ENCODE measurements at regions not wholly inside any gene's neighbourhood (a gene's known extent, or its start where the extent isn't known, plus 50 kb on each side); places are given as distances from the start of the nearest gene placed in this dataset.

DNA sequence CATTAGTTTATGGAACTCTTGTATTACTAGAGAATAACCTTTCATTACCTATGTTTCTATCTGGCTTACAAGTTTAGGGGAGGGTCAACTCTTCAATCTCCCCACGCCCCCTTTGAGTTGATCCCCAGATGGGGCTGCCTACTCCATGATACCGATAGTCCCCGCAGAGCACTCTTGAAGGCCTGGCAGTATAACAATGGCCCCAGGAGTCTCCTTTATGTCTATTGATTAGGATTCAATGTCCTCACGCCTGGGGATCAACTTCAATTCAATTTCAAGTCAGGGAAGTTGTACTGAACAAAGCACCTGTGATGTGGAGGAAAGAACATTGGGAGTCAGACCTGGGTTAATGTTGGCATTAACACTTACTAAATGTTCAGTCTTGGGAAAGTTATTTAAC, 520.2 kb downstream of the METTL15 start:
- POLR2A ChIA-PET, result no interaction called here
- H3K27me3 ChIP-seq (ENCODE audit: insufficient read depth), result no peaks in the 10 kb centered on the region
- H3K4me2 ChIP-seq, result no peak overlapping the region
- no peak for TF ChIP-seq NRF1 (IDR thresholded peaks at IDR 0.05; ENCODE audit: low read depth, low read length)
- no peak for TF ChIP-seq RCOR1 (IDR thresholded peaks at IDR 0.05; ENCODE audit: low read length)
- no peak for TF ChIP-seq GABPA (IDR thresholded peaks at IDR 0.05; ENCODE audit: low read depth)
- no peak for TF ChIP-seq FOXJ3 (CRISPR knock-in tag; IDR thresholded peaks at IDR 0.05)
- no peak for TF ChIP-seq MEF2A (IDR thresholded peaks at IDR 0.05; ENCODE audit: borderline replicate concordance, low read depth)
- no peak for TF ChIP-seq TAF1 (IDR thresholded peaks at IDR 0.05; ENCODE audit: borderline replicate concordance, low read depth, low read length)
- TF ChIP-seq, protein P1, sequence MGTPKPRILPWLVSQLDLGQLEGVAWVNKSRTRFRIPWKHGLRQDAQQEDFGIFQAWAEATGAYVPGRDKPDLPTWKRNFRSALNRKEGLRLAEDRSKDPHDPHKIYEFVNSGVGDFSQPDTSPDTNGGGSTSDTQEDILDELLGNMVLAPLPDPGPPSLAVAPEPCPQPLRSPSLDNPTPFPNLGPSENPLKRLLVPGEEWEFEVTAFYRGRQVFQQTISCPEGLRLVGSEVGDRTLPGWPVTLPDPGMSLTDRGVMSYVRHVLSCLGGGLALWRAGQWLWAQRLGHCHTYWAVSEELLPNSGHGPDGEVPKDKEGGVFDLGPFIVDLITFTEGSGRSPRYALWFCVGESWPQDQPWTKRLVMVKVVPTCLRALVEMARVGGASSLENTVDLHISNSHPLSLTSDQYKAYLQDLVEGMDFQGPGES (IDR thresholded peaks at IDR 0.05; ENCODE audit: low read depth, low read length), result no peak
- TF ChIP-seq, protein P2, sequence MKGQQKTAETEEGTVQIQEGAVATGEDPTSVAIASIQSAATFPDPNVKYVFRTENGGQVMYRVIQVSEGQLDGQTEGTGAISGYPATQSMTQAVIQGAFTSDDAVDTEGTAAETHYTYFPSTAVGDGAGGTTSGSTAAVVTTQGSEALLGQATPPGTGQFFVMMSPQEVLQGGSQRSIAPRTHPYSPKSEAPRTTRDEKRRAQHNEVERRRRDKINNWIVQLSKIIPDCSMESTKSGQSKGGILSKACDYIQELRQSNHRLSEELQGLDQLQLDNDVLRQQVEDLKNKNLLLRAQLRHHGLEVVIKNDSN (IDR thresholded peaks at IDR 0.05; ENCODE audit: borderline replicate concordance, low read depth), result no peak
- no peak for TF ChIP-seq CHD2 (IDR thresholded peaks at IDR 0.05; ENCODE audit: low read length, partially characterized antibody)
- no peak for TF ChIP-seq SIN3A (IDR thresholded peaks at IDR 0.05; ENCODE audit: borderline replicate concordance, low read depth, low read length)
- TF ChIP-seq, protein P3, sequence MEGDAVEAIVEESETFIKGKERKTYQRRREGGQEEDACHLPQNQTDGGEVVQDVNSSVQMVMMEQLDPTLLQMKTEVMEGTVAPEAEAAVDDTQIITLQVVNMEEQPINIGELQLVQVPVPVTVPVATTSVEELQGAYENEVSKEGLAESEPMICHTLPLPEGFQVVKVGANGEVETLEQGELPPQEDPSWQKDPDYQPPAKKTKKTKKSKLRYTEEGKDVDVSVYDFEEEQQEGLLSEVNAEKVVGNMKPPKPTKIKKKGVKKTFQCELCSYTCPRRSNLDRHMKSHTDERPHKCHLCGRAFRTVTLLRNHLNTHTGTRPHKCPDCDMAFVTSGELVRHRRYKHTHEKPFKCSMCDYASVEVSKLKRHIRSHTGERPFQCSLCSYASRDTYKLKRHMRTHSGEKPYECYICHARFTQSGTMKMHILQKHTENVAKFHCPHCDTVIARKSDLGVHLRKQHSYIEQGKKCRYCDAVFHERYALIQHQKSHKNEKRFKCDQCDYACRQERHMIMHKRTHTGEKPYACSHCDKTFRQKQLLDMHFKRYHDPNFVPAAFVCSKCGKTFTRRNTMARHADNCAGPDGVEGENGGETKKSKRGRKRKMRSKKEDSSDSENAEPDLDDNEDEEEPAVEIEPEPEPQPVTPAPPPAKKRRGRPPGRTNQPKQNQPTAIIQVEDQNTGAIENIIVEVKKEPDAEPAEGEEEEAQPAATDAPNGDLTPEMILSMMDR (IDR thresholded peaks at IDR 0.05), result no peak
- TF ChIP-seq MXI1 (IDR thresholded peaks at IDR 0.05; ENCODE audit: low read depth, low read length), result no peak
- no peak for TF ChIP-seq EZH2phosphoT487 (IDR thresholded peaks at IDR 0.05; ENCODE audit: borderline replicate concordance, low read depth)
- no peak for TF ChIP-seq RAD21 (IDR thresholded peaks at IDR 0.05; ENCODE audit: low read length)
- no peak overlapping the region for H3K4me3 ChIP-seq (ENCODE audit: low read depth in 2 of 2, low read length in 1 of 2)
- H3K9me3 ChIP-seq, result no peaks in the 10 kb centered on the region
- no peaks in the 10 kb centered on the region for H3K36me3 ChIP-seq (replicated peaks in 1 of 2; ENCODE audit: control insufficient read depth in 1 of 2, insufficient read depth in 2 of 2, low read length in 1 of 2)
- no peak for DNase-seq
- no peaks in the 10 kb centered on the region for H3K9me2 ChIP-seq
- H4K20me1 ChIP-seq (ENCODE audit: insufficient read depth), result no peaks in the 10 kb centered on the region
- H2AFZ ChIP-seq (ENCODE audit: low read depth), result no peak overlapping the region
- CTCF ChIA-PET, result interaction anchor here (1.2 kb wide), 1 partner anchor 32 kb away, joined by 3 read pairs; no protein-coding TSS in a partner anchor
- H3K79me2 ChIP-seq (ENCODE audit: insufficient read depth), result no peaks in the 10 kb centered on the region
- no peaks in the 10 kb centered on the region for H3F3A ChIP-seq (replicated peaks; ENCODE audit: insufficient read depth)
- WGBS (ENCODE audit: low lambda C conversion rate), result 65% methylated on average over 4 of the region's 4 CpGs
- H3K4me1 ChIP-seq (ENCODE audit: control insufficient read depth in 1 of 2, insufficient read depth in 2 of 2, low read depth in 1 of 2, low read length in 1 of 2), result no peaks in the 10 kb centered on the region
- H3K27ac ChIP-seq (ENCODE audit: low read depth in 2 of 2, low read length in 1 of 2), result no peak overlapping the region
- H3K9ac ChIP-seq, result no peak overlapping the region

DNA sequence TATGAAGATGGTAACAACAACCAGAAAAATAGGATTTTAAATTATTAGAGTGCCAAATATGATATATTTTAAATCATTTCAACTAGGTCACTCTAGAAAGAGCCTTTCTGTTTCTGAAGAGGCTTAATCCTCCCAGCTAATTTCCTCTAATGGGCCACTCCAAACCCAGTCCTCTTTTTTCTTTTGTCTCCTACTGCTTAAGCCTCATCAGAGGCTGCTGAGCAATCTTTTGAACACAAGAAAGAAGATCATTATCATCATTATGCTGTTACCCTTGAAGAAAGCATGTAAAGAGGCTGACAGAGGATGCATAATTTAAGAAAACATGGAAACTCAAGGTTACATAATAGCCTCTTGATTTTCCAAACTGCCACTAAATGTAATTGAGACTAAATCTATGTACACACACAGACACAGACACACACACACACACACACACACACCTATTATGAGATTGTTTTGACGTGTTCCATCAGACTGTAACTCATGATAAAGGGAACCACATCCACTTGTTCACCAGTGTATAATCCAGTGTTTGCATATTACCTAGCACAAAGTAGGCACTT, 519.6 kb downstream of the METTL15 start:
- H3K9me2 ChIP-seq, result no peaks in the 10 kb centered on the region
- no peaks in the 10 kb centered on the region for H3K27me3 ChIP-seq (ENCODE audit: insufficient read depth)
- no peak overlapping the region for H3K4me2 ChIP-seq
- no peak overlapping the region for H2AFZ ChIP-seq (ENCODE audit: low read depth)
- H3K9ac ChIP-seq, result no peak overlapping the region
- no peaks in the 10 kb centered on the region for H3K79me2 ChIP-seq (ENCODE audit: insufficient read depth)
- no peak for DNase-seq
- POLR2A ChIA-PET, result no interaction called here
- H3K9me3 ChIP-seq, result no peaks in the 10 kb centered on the region
- H3F3A ChIP-seq (replicated peaks; ENCODE audit: insufficient read depth), result no peaks in the 10 kb centered on the region
- no peaks in the 10 kb centered on the region for H3K4me1 ChIP-seq (ENCODE audit: control insufficient read depth in 1 of 2, insufficient read depth in 2 of 2, low read depth in 1 of 2, low read length in 1 of 2)
- no peak overlapping the region for H3K27ac ChIP-seq (ENCODE audit: low read depth in 2 of 2, low read length in 1 of 2)
- H4K20me1 ChIP-seq (ENCODE audit: insufficient read depth), result no peaks in the 10 kb centered on the region
- H3K36me3 ChIP-seq (replicated peaks in 1 of 2; ENCODE audit: control insufficient read depth in 1 of 2, insufficient read depth in 2 of 2, low read length in 1 of 2), result no peaks in the 10 kb centered on the region
- TF ChIP-seq NRF1 (IDR thresholded peaks at IDR 0.05; ENCODE audit: low read depth, low read length) (no peak), TAF1 (IDR thresholded peaks at IDR 0.05; ENCODE audit: borderline replicate concordance, low read depth, low read length) (no peak), JUND (IDR thresholded peaks at IDR 0.05) (no peak), RFX5 (IDR thresholded peaks at IDR 0.05; ENCODE audit: low read length) (no peak), TCF12 (IDR thresholded peaks at IDR 0.05) (no peak), YY1 (IDR thresholded peaks at IDR 0.05; ENCODE audit: low read depth) (no peak), RAD21 (IDR thresholded peaks at IDR 0.05; ENCODE audit: low read length) (no peak), SIN3A (IDR thresholded peaks at IDR 0.05; ENCODE audit: borderline replicate concordance, low read depth, low read length) (no peak)
- TF ChIP-seq, protein P4, sequence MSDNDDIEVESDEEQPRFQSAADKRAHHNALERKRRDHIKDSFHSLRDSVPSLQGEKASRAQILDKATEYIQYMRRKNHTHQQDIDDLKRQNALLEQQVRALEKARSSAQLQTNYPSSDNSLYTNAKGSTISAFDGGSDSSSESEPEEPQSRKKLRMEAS (IDR thresholded peaks at IDR 0.05; ENCODE audit: low read depth), result no peak
- TF ChIP-seq, protein P2 (IDR thresholded peaks at IDR 0.05; ENCODE audit: borderline replicate concordance, low read depth), result no peak
- no peak overlapping the region for H3K4me3 ChIP-seq (ENCODE audit: low read depth in 2 of 2, low read length in 1 of 2)
- WGBS (ENCODE audit: low lambda C conversion rate), result 50% methylated on average over 1 of the region's 1 CpG
- CTCF ChIA-PET, result no interaction called here
